CD4-positive, alpha-beta T cell (primary cell): ENCODE measurements at regions not wholly inside any gene's neighbourhood (a gene's known extent, or its start where the extent isn't known, plus 50 kb on each side); places are given as distances from the start of the nearest gene placed in this dataset.

Experiments
- ATAC-seq: fragments of 200-7000 bp; cut with Tn5 transposase; one replicate; pipeline ENCODE4 v1.10.0; 2022; ENCODE audit warnings: mild to moderate bottlenecking; ENCODE audit not compliant: poor library complexity
- CTCF ChIA-PET: fragments of 350-600 bp; sonication (Branson Sonifier 250); formaldehyde crosslinking; loops from one replicate; lab custom pipeline; 2021; ENCODE audit warnings: antibody characterized with exemption, inconsistent platforms; lab: Charles Lee
- POLR2A ChIA-PET: fragments of 350-600 bp; sonication (Branson Sonifier 250); formaldehyde crosslinking; loops from one replicate; lab custom pipeline; 2021; ENCODE audit warnings: antibody characterized with exemption, inconsistent platforms; lab: Charles Lee
- DNase-seq, 14 experiments: peaks; one replicate each; pipeline ENCODE4 v3.0.0-alpha.2; 2013 to 2020; ENCODE audit warnings: mixed read lengths in 2 of 14
- H3K27ac ChIP-seq, 2 donors: one replicate each; pipeline versions ENCODE4 v1.5.1 to v1.7.0; 2013; ENCODE audit warnings: low read length in 2 of 2, low read depth in 1 of 2, mild to moderate bottlenecking in 1 of 2
- H3K27me3 ChIP-seq, 2 experiments: 1 replicate in 1 of 2; 2 replicates in 1 of 2; pipeline versions ENCODE4 v1.6.1 to v1.7.0; 2013; ENCODE audit warnings: low read length in 2 of 2, control low read depth in 1 of 2, mild to moderate bottlenecking in 1 of 2, moderate library complexity in 1 of 2; ENCODE audit not compliant: insufficient read depth in 2 of 2, control insufficient read depth in 1 of 2
- H3K36me3 ChIP-seq: one replicate; pipeline ENCODE4 v1.6.1; 2013; ENCODE audit warnings: low read length, control low read depth; ENCODE audit not compliant: insufficient read depth
- H3K4me1 ChIP-seq: one replicate; pipeline ENCODE4 v1.6.1; 2013; ENCODE audit warnings: low read length, control low read depth; ENCODE audit not compliant: insufficient read depth
- H3K4me3 ChIP-seq: one replicate; pipeline ENCODE4 v1.5.1; 2013; ENCODE audit warnings: mild to moderate bottlenecking, low read length, moderate library complexity
- H3K9me3 ChIP-seq, 2 experiments: 1 replicate in 1 of 2; 2 replicates in 1 of 2; pipeline versions ENCODE4 v1.6.1 to v1.7.0; 2013; ENCODE audit warnings: low read length in 2 of 2, mild to moderate bottlenecking in 2 of 2, control low read depth in 1 of 2, moderate library complexity in 1 of 2; ENCODE audit not compliant: control insufficient read depth in 1 of 2, insufficient read depth in 1 of 2
- H3K27ac Mint-ChIP-seq: one replicate; pipeline ENCODE4 v1.8.0; 2020; ENCODE audit warnings: mixed read lengths
- H3K27me3 Mint-ChIP-seq: one replicate; pipeline ENCODE4 v1.8.0; 2021; ENCODE audit warnings: mixed read lengths
- H3K36me3 Mint-ChIP-seq: one replicate; pipeline ENCODE4 v1.8.0; 2021; ENCODE audit warnings: low read depth, mixed read lengths
- H3K4me1 Mint-ChIP-seq: one replicate; pipeline ENCODE4 v1.8.0; 2021; ENCODE audit warnings: low read depth, mixed read lengths
- H3K4me3 Mint-ChIP-seq: one replicate; pipeline ENCODE4 v1.8.0; 2020; ENCODE audit warnings: mild to moderate bottlenecking, mixed read lengths
- H3K9me3 Mint-ChIP-seq: one replicate; pipeline ENCODE4 v1.8.0; 2020; ENCODE audit warnings: mixed read lengths
- CTCF ChIP-seq: fragments of 200-600 bp; IDR thresholded peaks from one replicate; pipeline ENCODE4 v1.8.0; 2022; ENCODE audit warnings: antibody characterized with exemption, mild to moderate bottlenecking
- intact Hi-C, 2 experiments: fragments of 100-400 bp; cut with DNase I in 1 of 2; cut with micrococcal nuclease in 1 of 2; formaldehyde crosslinking; loops; one replicate each; pipeline versions ENCODE4 v1.15.1 to v1.9.0; 2023 to 2025; cut with DNase I, micrococcal nuclease

- no peak overlapping the region for H3K4me3 ChIP-seq
- H3K9me3 ChIP-seq = no peaks in the 10 kb centered on the region
- intact Hi-C loops = no loop called here
Observed at GRCh38 chr1:43036932-43037331, 78.3 kb upstream of the SLC2A1 start.

GRCh38 chr1:43035821-43036741 lies 77.4 kb upstream of the SLC2A1 start:
- Histone ChIP-seq H3K27me3 (no peaks in the 10 kb centered on the region), H3K9me3 (no peaks in the 10 kb centered on the region), H3K4me1 (peaks cover 26% of the 10 kb centered on the region), H3K27ac (peak overlapping the region in 1 of 2 donors; percentile 82), H3K36me3 (no peaks in the 10 kb centered on the region), H3K4me3 (no peak overlapping the region)
- ATAC-seq (no peak), DNase-seq (no peak)
- H3K36me3 Mint-ChIP-seq = no peaks in the 10 kb centered on the region
- no peak overlapping the region for H3K27ac Mint-ChIP-seq
- no peak for TF ChIP-seq CTCF
- intact Hi-C loops = no loop called here
- H3K27me3 Mint-ChIP-seq = no peaks in the 10 kb centered on the region
- H3K9me3 Mint-ChIP-seq = no peaks in the 10 kb centered on the region
- ChIA-PET POLR2A (no interaction called here), CTCF (no interaction called here)
- H3K4me3 Mint-ChIP-seq = no peak overlapping the region
- H3K4me1 Mint-ChIP-seq = peaks cover 17% of the 10 kb centered on the region

More at GRCh38 chr1:43036932-43037331, 78.3 kb upstream of the SLC2A1 start:
- Mint-ChIP-seq H3K4me3 (no peak overlapping the region), H3K27me3 (no peaks in the 10 kb centered on the region), H3K36me3 (no peaks in the 10 kb centered on the region), H3K27ac (no peak overlapping the region), H3K4me1 (peaks cover 17% of the 10 kb centered on the region), H3K9me3 (no peaks in the 10 kb centered on the region)
- ATAC-seq = no peak
- ChIA-PET CTCF (interaction anchor here (0.6 kb wide), 1 partner anchor 9 kb away, joined by 4 read pairs; no protein-coding TSS in a partner anchor), POLR2A (no interaction called here)
- Histone ChIP-seq H3K4me1 (peaks cover 26% of the 10 kb centered on the region), H3K27me3 (no peaks in the 10 kb centered on the region), H3K27ac (no peak overlapping the region), H3K36me3 (no peaks in the 10 kb centered on the region)
- no peak for DNase-seq
- no peak for TF ChIP-seq CTCF

- Mint-ChIP-seq H3K36me3 (no peaks in the 10 kb centered on the region), H3K9me3 (no peaks in the 10 kb centered on the region), H3K27ac (peak overlapping the region; percentile 82), H3K4me1 (peaks cover 17% of the 10 kb centered on the region), H3K4me3 (peak overlapping the region; percentile 38), H3K27me3 (no peaks in the 10 kb centered on the region)
- ChIA-PET POLR2A (interaction anchor here (1.6 kb wide), 1 partner anchor 111 kb away, joined by 4 read pairs; no protein-coding TSS in a partner anchor), CTCF (interaction anchor here (1.2 kb wide), 1 partner anchor 112 kb away, joined by 5 read pairs; no protein-coding TSS in a partner anchor)
- peaks cover 26% of the 10 kb centered on the region for H3K4me1 ChIP-seq
- H3K27me3 ChIP-seq = no peaks in the 10 kb centered on the region
- intact Hi-C loops = no loop called here
- no peak overlapping the region for H3K4me3 ChIP-seq
- peak overlapping the region; percentile 23 to 82 for H3K27ac ChIP-seq
- DNase-seq = peak in 4 of 14 experiments; percentile 20 to 46 (median 30)
- no peak for TF ChIP-seq CTCF
- ATAC-seq = peak; percentile 39
- H3K36me3 ChIP-seq = no peaks in the 10 kb centered on the region
- H3K9me3 ChIP-seq = no peaks in the 10 kb centered on the region
Observed at GRCh38 chr1:43034778-43035177, 76.1 kb upstream of the SLC2A1 start.
